ENCODE measurements at regions not wholly inside any gene's neighbourhood (a gene's known extent, or its start where the extent isn't known, plus 50 kb on each side); places are given as distances from the start of the nearest gene placed in this dataset.

GRCh38 chr6:119479860-119480655 is 130.5 kb upstream of the MAN1A1 start:
- no peak overlapping the region for H2BK20ac ChIP-seq (ENCODE audit: low read depth, low read length)
- H3K14ac ChIP-seq (replicated peaks; ENCODE audit: low read depth, low read length): no peak overlapping the region
- BruUV-seq (replicated peaks): no TSS peak
- dilution Hi-C loops (cut with HindIII; ENCODE audit: low sequenced_read_pairs, unreplicated experiment): no loop called here
- no peaks in the 10 kb centered on the region for H4K20me1 ChIP-seq (ENCODE audit: insufficient read depth, low read length)
- H2BK120ac ChIP-seq (ENCODE audit: low read depth, low read length): no peak overlapping the region
- ChIA-PET POLR2A (ENCODE audit: unreplicated experiment) (no interaction called here), CTCF (no interaction called here)
- in situ Hi-C loops (cut with MboI; ENCODE audit: low sequenced_read_pairs): no loop called here
- no peak overlapping the region for H3K27ac ChIP-seq (ENCODE audit: insufficient read depth, low read length)
- WGBS, 2 experiments (ENCODE audit: extremely low coverage in 2 of 2, insufficient read length in 1 of 2): no CpG with 5 or more reads among the region's 2 CpGs
- H4K8ac ChIP-seq (ENCODE audit: low read depth in 2 of 2, low read length in 2 of 2): no peak overlapping the region
- H3K27me3 ChIP-seq (ENCODE audit: control insufficient read depth, insufficient read depth, low read length): no peaks in the 10 kb centered on the region
- intact Hi-C loops (cut with micrococcal nuclease): loop anchor here (2.0 to 5.0 kb wide), 2 partner anchors 61 to 128 kb away; no protein-coding TSS in a partner anchor
- no peak overlapping the region for H3K23ac ChIP-seq (ENCODE audit: low read depth, low read length)
- H3K9me1 ChIP-seq (ENCODE audit: insufficient read depth, low read length): no peaks in the 10 kb centered on the region
- H2AK5ac ChIP-seq (ENCODE audit: low read depth, low read length): no peak overlapping the region
- H3K9me3 ChIP-seq (ENCODE audit: control insufficient read depth, insufficient read depth, low read length): no peaks in the 10 kb centered on the region
- no peaks in the 10 kb centered on the region for H3K36me3 ChIP-seq (ENCODE audit: control insufficient read depth, insufficient read depth, low read length)
- H4K91ac ChIP-seq (ENCODE audit: insufficient read depth, low read depth, low read length): no peak overlapping the region
- no peak overlapping the region for H3K4ac ChIP-seq (ENCODE audit: low read depth, low read length)
- TF ChIP-seq RFX5 (IDR thresholded peaks at IDR 0.05; ENCODE audit: low read depth, low read length) (no peak), MAFK (IDR thresholded peaks at IDR 0.05; ENCODE audit: low read depth, low read length) (no peak), POLR2A (IDR thresholded peaks at IDR 0.05; ENCODE audit: low read depth, low read length) (no peak), FOS (IDR thresholded peaks at IDR 0.05; ENCODE audit: low read depth, low read length) (no peak), BHLHE40 (IDR thresholded peaks at IDR 0.05; ENCODE audit: low read depth, low read length) (no peak)
- TF ChIP-seq, protein P1, sequence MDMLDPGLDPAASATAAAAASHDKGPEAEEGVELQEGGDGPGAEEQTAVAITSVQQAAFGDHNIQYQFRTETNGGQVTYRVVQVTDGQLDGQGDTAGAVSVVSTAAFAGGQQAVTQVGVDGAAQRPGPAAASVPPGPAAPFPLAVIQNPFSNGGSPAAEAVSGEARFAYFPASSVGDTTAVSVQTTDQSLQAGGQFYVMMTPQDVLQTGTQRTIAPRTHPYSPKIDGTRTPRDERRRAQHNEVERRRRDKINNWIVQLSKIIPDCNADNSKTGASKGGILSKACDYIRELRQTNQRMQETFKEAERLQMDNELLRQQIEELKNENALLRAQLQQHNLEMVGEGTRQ (IDR thresholded peaks at IDR 0.05; ENCODE audit: low read depth, low read length): no peak
- DNase-seq (peak; percentile 57), ATAC-seq (ENCODE audit: low read depth) (peak; percentile 46; the same call in 1 of the 2 replicates)
- H4K5ac ChIP-seq (ENCODE audit: low read depth, low read length): no peak overlapping the region
- H3K79me1 ChIP-seq (ENCODE audit: low read depth in 1 of 2, low read length in 2 of 2): no peaks in the 10 kb centered on the region
- no peak overlapping the region for H2AK9ac ChIP-seq (replicated peaks; ENCODE audit: low read depth, low read length, poor library complexity)
- H2BK5ac ChIP-seq (ENCODE audit: low read depth, low read length, poor library complexity, severe bottlenecking): no peak overlapping the region
- no peak overlapping the region for H3K9ac ChIP-seq (ENCODE audit: low read depth, low read length)
- no peak overlapping the region for H2BK15ac ChIP-seq (ENCODE audit: low read depth, low read length)
- H3K4me1 ChIP-seq (ENCODE audit: control insufficient read depth, insufficient read depth, low read length): peaks cover 2% of the 10 kb centered on the region; the same call in 1 of the 2 replicates
- H3K18ac ChIP-seq (ENCODE audit: low read depth, low read length): no peak overlapping the region
- H3K4me2 ChIP-seq (ENCODE audit: low read depth, low read length): no peak overlapping the region
- no peak overlapping the region for H3K56ac ChIP-seq (ENCODE audit: extremely low read depth, insufficient read depth, low read length)
- no peak overlapping the region for H3K4me3 ChIP-seq (ENCODE audit: insufficient read depth, low read depth, low read length)
- H2AFZ ChIP-seq (replicated peaks; ENCODE audit: low read length, poor library complexity): no peak overlapping the region

Data from IMR-90 (cell line).